B cell (primary cell): ENCODE measurements at regions not wholly inside any gene's neighbourhood (a gene's known extent, or its start where the extent isn't known, plus 50 kb on each side); places are given as distances from the start of the nearest gene placed in this dataset.

Experiments used
- ATAC-seq: fragments of 200-7000 bp; cut with Tn5 transposase; one replicate; pipeline ENCODE4 v1.10.0; 2021; ENCODE audit warnings: low read depth, mild to moderate bottlenecking, moderate number of reproducible peaks, moderate library complexity
- CTCF ChIA-PET: fragments of 350-600 bp; sonication (Branson Sonifier 250); formaldehyde crosslinking; loops from one replicate; lab custom pipeline; 2021; ENCODE audit warnings: antibody characterized with exemption, inconsistent platforms; lab: Charles Lee
- POLR2A ChIA-PET: fragments of 350-600 bp; sonication (Branson Sonifier 250); formaldehyde crosslinking; loops from one replicate; lab custom pipeline; 2021; ENCODE audit warnings: antibody characterized with exemption; lab: Charles Lee
- DNase-seq: peaks from one replicate; pipeline ENCODE4 v3.0.0; 2013
- H2AFZ ChIP-seq: 2 replicates; pipeline ENCODE4 v1.6.1; 2012; ENCODE audit warnings: mild to moderate bottlenecking, low read depth, low read length; ENCODE audit not compliant: insufficient read depth, poor library complexity, severe bottlenecking
- H3K27ac ChIP-seq, 2 donors: 1 replicate in 1 of 2; 2 replicates in 1 of 2; pipeline ENCODE4 v1.5.1; 2012 to 2013; ENCODE audit warnings: low read length in 2 of 2, mild to moderate bottlenecking in 2 of 2, moderate library complexity in 1 of 2
- H3K27me3 ChIP-seq, 4 experiments: fragments of 200-600 bp in 1 of 4; sonication (generic) in 1 of 4; replicated peaks in 1 of 4; 1 replicate in 2 of 4; 2 replicates in 2 of 4; pipeline versions ENCODE4 v1.6.1 to v1.7.0; 2013 to 2016; ENCODE audit warnings: low read length in 3 of 4, mild to moderate bottlenecking in 2 of 4, mixed read lengths in 1 of 4, moderate library complexity in 1 of 4; ENCODE audit not compliant: insufficient read depth in 4 of 4, control insufficient read depth in 3 of 4; ENCODE audit errors: control extremely low read depth in 1 of 4
- H3K36me3 ChIP-seq, 2 experiments: replicated peaks in 1 of 2; 1 replicate in 1 of 2; 2 replicates in 1 of 2; pipeline versions ENCODE4 v1.6.1 to v1.7.1; 2013; ENCODE audit warnings: low read length in 1 of 2; ENCODE audit not compliant: insufficient read depth in 2 of 2, control insufficient read depth in 1 of 2; ENCODE audit errors: control extremely low read depth in 1 of 2, extremely low read depth in 1 of 2
- H3K4me1 ChIP-seq, 2 donors: fragments of 200-600 bp in 1 of 2; sonication (generic) in 1 of 2; 1 replicate in 1 of 2; 2 replicates in 1 of 2; pipeline versions ENCODE4 v1.5.1 to v1.6.1; 2013 to 2017; ENCODE audit warnings: low read length in 2 of 2; ENCODE audit not compliant: control insufficient read depth in 2 of 2, insufficient read depth in 2 of 2
- H3K4me2 ChIP-seq: replicated peaks from 2 replicates; pipeline ENCODE3; 2012; ENCODE audit warnings: mild to moderate bottlenecking, low read depth, low read length; ENCODE audit not compliant: poor library complexity, severe bottlenecking
- H3K4me3 ChIP-seq, 5 experiments: fragments of 200-600 bp in 1 of 5; sonication (generic) in 1 of 5; 1 replicate in 3 of 5; 2 replicates in 2 of 5; pipeline versions ENCODE4 v1.5.1 to v1.7.0; 2011 to 2016; ENCODE audit warnings: low read length in 4 of 5, mild to moderate bottlenecking in 4 of 5, low read depth in 2 of 5, control low read depth in 1 of 5, moderate library complexity in 1 of 5; ENCODE audit not compliant: insufficient read depth in 1 of 5; ENCODE audit errors: control extremely low read depth in 1 of 5, extremely low read depth in 1 of 5
- H3K79me2 ChIP-seq: fragments of 200-600 bp; sonication (generic); one replicate; pipeline ENCODE4 v1.6.0; 2016; ENCODE audit warnings: low read length; ENCODE audit not compliant: control insufficient read depth, insufficient read depth
- H3K9ac ChIP-seq: fragments of 200-600 bp; sonication (generic); 2 replicates; pipeline ENCODE4 v1.6.1; 2017; ENCODE audit warnings: mild to moderate bottlenecking, low read length, moderate library complexity
- H3K9me3 ChIP-seq, 3 donors: one replicate each; pipeline versions ENCODE4 v1.6.1 to v1.7.1; 2013; ENCODE audit warnings: low read length in 2 of 3; ENCODE audit not compliant: control insufficient read depth in 2 of 3, insufficient read depth in 1 of 3; ENCODE audit errors: control extremely low read depth in 1 of 3
- H4K20me1 ChIP-seq: 2 replicates; pipeline ENCODE4 v1.6.0; 2012; ENCODE audit warnings: mild to moderate bottlenecking, low read length; ENCODE audit not compliant: insufficient read depth, control insufficient read depth, poor library complexity, severe bottlenecking
- H3K27ac Mint-ChIP-seq: one replicate; pipeline ENCODE4 v1.8.0; 2021; ENCODE audit warnings: mixed read lengths
- H3K27me3 Mint-ChIP-seq: one replicate; pipeline ENCODE4 v1.8.0; 2021; ENCODE audit warnings: mixed read lengths
- H3K4me1 Mint-ChIP-seq: one replicate; pipeline ENCODE4 v1.8.0; 2021; ENCODE audit warnings: mixed read lengths
- H3K4me3 Mint-ChIP-seq: one replicate; pipeline ENCODE4 v1.8.0; 2021; ENCODE audit warnings: mixed read lengths
- H3K9me3 Mint-ChIP-seq: one replicate; pipeline ENCODE4 v1.8.0; 2022; ENCODE audit warnings: mixed read lengths; ENCODE audit not compliant: insufficient read depth
- CTCF ChIP-seq: fragments of 200-600 bp; IDR thresholded peaks from one replicate; pipeline ENCODE4 v1.8.0; 2022; ENCODE audit warnings: antibody characterized with exemption, mild to moderate bottlenecking
- EZH2 ChIP-seq: IDR thresholded peaks from 2 replicates; pipeline ENCODE4 v1.6.1; 2012; ENCODE audit warnings: borderline replicate concordance, low read depth, mild to moderate bottlenecking, moderate library complexity, low read length; ENCODE audit not compliant: insufficient read depth, poor library complexity, severe bottlenecking
- WGBS: methylation state at CpG from one replicate; pipeline ENCODE4 v1.1.5; 2013; ENCODE audit warnings: missing lambda C conversion rate; ENCODE audit not compliant: insufficient coverage; 5-methylcytosine and 5-hydroxymethylcytosine counted together
- intact Hi-C: fragments of 100-400 bp; cut with micrococcal nuclease; formaldehyde crosslinking; loops from one replicate; pipeline ENCODE4 v1.10.0; 2022

- Histone ChIP-seq H3K9me3 (no peaks in the 10 kb centered on the region), H3K27me3 (peaks cover 0 to 2% (median 0%) of the 10 kb centered on the region in 4 experiments), H3K36me3 (no peaks in the 10 kb centered on the region), H3K4me1 (no peaks in the 10 kb centered on the region), H3K9ac (no peak overlapping the region), H3K79me2 (no peaks in the 10 kb centered on the region), H4K20me1 (no peaks in the 10 kb centered on the region), H3K4me3 (no peak overlapping the region), H3K4me2 (no peak overlapping the region), H3K27ac (no peak overlapping the region), H2AFZ (no peak overlapping the region)
- TF ChIP-seq EZH2 (no peak), CTCF (no peak)
- DNase-seq, result no peak
- ChIA-PET POLR2A (no interaction called here), CTCF (no interaction called here)
- Mint-ChIP-seq H3K4me1 (no peaks in the 10 kb centered on the region), H3K27me3 (peaks cover 9% of the 10 kb centered on the region), H3K9me3 (no peaks in the 10 kb centered on the region), H3K4me3 (no peak overlapping the region), H3K27ac (no peak overlapping the region)
- WGBS, result 100% methylated on average over 3 of the region's 7 CpGs
- intact Hi-C loops, result no loop called here
- no peak for ATAC-seq
Measured at GRCh38 chr20:48187851-48188250, 402.6 kb upstream of the SULF2 start.

- H4K20me1 ChIP-seq, result no peaks in the 10 kb centered on the region
- DNase-seq (no peak), ATAC-seq (no peak)
- Mint-ChIP-seq H3K27me3 (peaks cover 12% of the 10 kb centered on the region), H3K27ac (no peak overlapping the region), H3K9me3 (no peaks in the 10 kb centered on the region), H3K4me3 (no peak overlapping the region), H3K4me1 (no peaks in the 10 kb centered on the region)
- no peaks in the 10 kb centered on the region for H3K4me1 ChIP-seq
- CTCF ChIA-PET, result no interaction called here
- no peaks in the 10 kb centered on the region for H3K79me2 ChIP-seq
- POLR2A ChIA-PET, result interaction anchor here (0.6 kb wide), 1 partner anchor 275 kb away, joined by 9 read pairs; no protein-coding TSS in a partner anchor
- H3K27ac ChIP-seq, result no peak overlapping the region
- no peak overlapping the region for H3K4me2 ChIP-seq
- no peak overlapping the region for H2AFZ ChIP-seq
- H3K27me3 ChIP-seq, result peaks cover 0 to 2% (median 0%) of the 10 kb centered on the region in 4 experiments
- intact Hi-C loops, result no loop called here
- H3K4me3 ChIP-seq, result no peak overlapping the region
- TF ChIP-seq CTCF (no peak), EZH2 (no peak)
- no peaks in the 10 kb centered on the region for H3K9me3 ChIP-seq
- H3K9ac ChIP-seq, result no peak overlapping the region
- no peaks in the 10 kb centered on the region for H3K36me3 ChIP-seq
- WGBS, result 80% methylated on average over 6 of the region's 7 CpGs
Measured at GRCh38 chr20:48186915-48187314, 401.6 kb upstream of the SULF2 start.
